ENCODE measurements at regions not wholly inside any gene's neighbourhood (a gene's known extent, or its start where the extent isn't known, plus 50 kb on each side); places are given as distances from the start of the nearest gene placed in this dataset.

DNA sequence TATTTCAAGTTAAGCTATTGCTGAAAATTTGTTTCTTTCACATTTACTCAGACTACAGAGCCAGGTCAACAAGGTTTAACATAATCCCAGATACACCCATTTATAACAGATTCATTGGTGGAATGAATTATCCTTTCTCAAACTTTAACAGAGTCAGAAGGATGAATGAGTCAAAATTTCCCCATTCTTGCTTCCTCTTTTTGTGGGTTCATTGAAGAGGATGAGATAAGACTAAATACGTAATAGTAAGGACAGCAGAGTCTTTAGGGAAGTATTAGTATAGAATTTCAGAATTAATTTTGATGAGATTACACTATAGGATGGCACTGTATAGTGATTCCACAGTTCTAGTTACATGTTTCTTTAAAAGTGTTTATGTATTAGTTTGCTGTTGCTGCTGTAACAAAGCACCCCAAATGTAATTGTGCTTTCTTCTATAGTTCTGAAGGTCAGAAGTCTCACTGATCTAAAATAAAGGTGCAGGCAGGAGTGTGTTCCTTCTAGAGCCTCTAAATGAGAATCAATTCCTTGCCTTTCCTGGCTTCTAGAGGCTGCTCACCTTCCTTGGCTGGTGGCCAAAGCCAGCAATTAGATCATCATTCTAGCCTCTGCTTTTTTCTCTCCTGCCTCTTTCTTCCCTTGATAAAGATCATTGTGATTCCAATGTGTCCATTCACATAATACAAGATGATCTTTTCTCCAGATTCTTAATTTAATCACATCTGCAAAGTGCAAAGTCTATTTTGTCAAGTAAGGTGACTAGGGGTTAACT, 309.3 kb upstream of the PIK3C3 start:
- DNase-seq = no peak
- WGBS, 2 donors (ENCODE audit: low coverage in 1 of 2) = 78 to 82% methylated on average over 1 of the region's 1 CpG
- intact Hi-C loops (cut with DNase I; ENCODE audit: low total_unique reads) = no loop called here

GRCh38 chr18:41644466-41644865, 310.6 kb upstream of the PIK3C3 start:
- no peak for TF ChIP-seq POLR2AphosphoS5 (IDR thresholded peaks at IDR 0.05)
- no peak for TF ChIP-seq CTCF (IDR thresholded peaks at IDR 0.05)
- TF ChIP-seq POLR2A (IDR thresholded peaks at IDR 0.05) = no peak
- no peak for TF ChIP-seq EP300 (IDR thresholded peaks at IDR 0.05; ENCODE audit: low read depth)
- WGBS, 2 donors (ENCODE audit: low coverage in 1 of 2) = 43 to 51% methylated on average over 1 of the region's 1 CpG
- Histone ChIP-seq H3K27ac (no peak overlapping the region), H3K4me1 (no peaks in the 10 kb centered on the region), H3K9me3 (no peaks in the 10 kb centered on the region), H3K36me3 (no peaks in the 10 kb centered on the region), H3K27me3 (no peaks in the 10 kb centered on the region), H3K4me3 (no peak overlapping the region)
- in situ Hi-C loops (cut with MboI; ENCODE audit: low pct_ligation_motif_present in 1 of 4, low pct_unique_long_range_greater_than_20kb in 1 of 4, low sequenced_read_pairs in 3 of 4) = no loop called here
- DNase-seq = no peak
- intact Hi-C loops (cut with DNase I; ENCODE audit: low total_unique reads) = no loop called here

More for the DNA sequence above, 309.3 kb upstream of the PIK3C3 start:
- H3K36me3 ChIP-seq = no peaks in the 10 kb centered on the region
- H3K4me3 ChIP-seq = no peak overlapping the region
- no peaks in the 10 kb centered on the region for H3K27me3 ChIP-seq
- in situ Hi-C loops (cut with MboI; ENCODE audit: low pct_ligation_motif_present in 1 of 4, low pct_unique_long_range_greater_than_20kb in 1 of 4, low sequenced_read_pairs in 3 of 4) = no loop called here
- H3K9me3 ChIP-seq = no peaks in the 10 kb centered on the region
- TF ChIP-seq POLR2A (IDR thresholded peaks at IDR 0.05) (no peak), POLR2AphosphoS5 (IDR thresholded peaks at IDR 0.05) (no peak), EP300 (IDR thresholded peaks at IDR 0.05; ENCODE audit: low read depth) (no peak), CTCF (IDR thresholded peaks at IDR 0.05) (no peak)
- H3K4me1 ChIP-seq = no peaks in the 10 kb centered on the region
- H3K27ac ChIP-seq = no peak overlapping the region

DNA sequence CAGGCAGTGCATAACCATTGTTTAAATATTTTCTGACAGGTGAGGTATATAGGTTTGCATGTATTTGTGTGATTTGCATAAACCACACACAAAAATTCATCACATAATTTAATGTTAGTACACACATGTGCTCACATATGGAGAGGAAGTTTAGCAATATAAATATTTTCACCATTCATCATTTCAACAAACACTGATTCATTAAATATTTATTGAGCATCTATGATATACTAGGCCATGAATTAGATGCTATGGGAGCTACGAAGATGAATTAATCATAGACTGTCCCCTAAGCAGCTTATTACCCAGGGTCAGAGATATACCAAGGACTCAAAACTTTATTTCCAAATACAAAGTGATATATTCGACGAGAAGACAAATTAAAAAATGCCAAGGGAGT, 311.6 kb upstream of the PIK3C3 start:
- intact Hi-C loops (cut with DNase I; ENCODE audit: low total_unique reads) = no loop called here
- WGBS, 2 donors (ENCODE audit: low coverage in 1 of 2) = 69 to 91% methylated on average over 3 of the region's 3 CpGs
- in situ Hi-C loops (cut with MboI; ENCODE audit: low pct_ligation_motif_present in 1 of 4, low pct_unique_long_range_greater_than_20kb in 1 of 4, low sequenced_read_pairs in 3 of 4) = no loop called here

DNA sequence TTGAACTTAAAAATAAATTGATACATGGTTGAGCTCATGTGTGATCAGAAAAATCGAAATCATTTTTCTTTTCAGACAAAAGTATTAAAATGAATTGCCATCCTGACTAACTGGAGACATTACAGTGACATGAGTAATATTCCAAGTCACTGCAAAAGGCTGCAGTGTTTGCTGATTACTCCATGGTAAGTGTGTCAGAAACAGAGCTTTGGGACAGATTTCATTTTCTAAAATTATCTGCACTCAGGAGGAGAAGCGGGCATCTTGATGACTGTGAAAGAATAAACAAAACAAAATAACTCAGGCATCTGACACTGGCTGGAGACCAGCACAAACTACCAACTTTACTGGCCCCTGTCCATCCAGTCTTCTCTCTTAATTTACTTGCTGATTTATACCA, 312.3 kb upstream of the PIK3C3 start:
- H3K36me3 ChIP-seq = no peaks in the 10 kb centered on the region
- no peak for DNase-seq

More for the DNA sequence above, 311.6 kb upstream of the PIK3C3 start:
- no peaks in the 10 kb centered on the region for H3K9me3 ChIP-seq
- no peaks in the 10 kb centered on the region for H3K36me3 ChIP-seq
- H3K4me3 ChIP-seq = no peak overlapping the region
- H3K27ac ChIP-seq = no peak overlapping the region
- no peak for TF ChIP-seq CTCF (IDR thresholded peaks at IDR 0.05)
- TF ChIP-seq EP300 (IDR thresholded peaks at IDR 0.05; ENCODE audit: low read depth) = no peak
- DNase-seq = no peak
- H3K4me1 ChIP-seq = no peaks in the 10 kb centered on the region
- H3K27me3 ChIP-seq = no peaks in the 10 kb centered on the region

More for the DNA sequence above, 312.3 kb upstream of the PIK3C3 start:
- H3K4me3 ChIP-seq = no peak overlapping the region
- no peaks in the 10 kb centered on the region for H3K9me3 ChIP-seq
- in situ Hi-C loops (cut with MboI; ENCODE audit: low pct_ligation_motif_present in 1 of 4, low pct_unique_long_range_greater_than_20kb in 1 of 4, low sequenced_read_pairs in 3 of 4) = no loop called here
- no peaks in the 10 kb centered on the region for H3K27me3 ChIP-seq
- TF ChIP-seq CTCF (IDR thresholded peaks at IDR 0.05) (no peak), POLR2AphosphoS5 (IDR thresholded peaks at IDR 0.05) (no peak), EP300 (IDR thresholded peaks at IDR 0.05; ENCODE audit: low read depth) (no peak), POLR2A (IDR thresholded peaks at IDR 0.05) (no peak)
- H3K27ac ChIP-seq = no peak overlapping the region
- intact Hi-C loops (cut with DNase I; ENCODE audit: low total_unique reads) = no loop called here
- WGBS, 2 donors (ENCODE audit: low coverage in 1 of 2) = 51 to 53% methylated on average over 2 of the region's 2 CpGs
- H3K4me1 ChIP-seq = no peaks in the 10 kb centered on the region
